Gastrocnemius medialis (tissue), 4 donors: ENCODE measurements at regions not wholly inside any gene's neighbourhood (a gene's known extent, or its start where the extent isn't known, plus 50 kb on each side); places are given as distances from the start of the nearest gene placed in this dataset.

Experiments
- CTCF ChIP-seq, 5 experiments: fragments of 450-650 bp in 3 of 5; fragments of 200-600 bp in 2 of 5; sonication (generic) in 2 of 5; IDR thresholded peaks in 4 of 5; conservative IDR thresholded peaks in 1 of 5; 1 replicate in 4 of 5; 2 replicates in 1 of 5; pipeline ENCODE4 v1.5.1; 2016 to 2019; ENCODE audit warnings: antibody characterized with exemption in 5 of 5, mild to moderate bottlenecking in 3 of 5, moderate library complexity in 3 of 5
- POLR2A ChIP-seq, 2 donors: fragments of 450-650 bp; IDR thresholded peaks; one replicate each; pipeline ENCODE4 v1.6.1; 2017; ENCODE audit warnings: antibody characterized with exemption in 2 of 2, mild to moderate bottlenecking in 2 of 2, moderate library complexity in 2 of 2

GRCh38 chr5:6056280-6056679, 322.1 kb downstream of the MED10 start:
- TF ChIP-seq CTCF (IDR thresholded peaks at IDR 0.05 in 4 of 5, conservative IDR thresholded peaks at IDR 0.05 in 1 of 5): no peak
- no peak for TF ChIP-seq POLR2A (IDR thresholded peaks at IDR 0.05)
